Activated CD4-positive, alpha-beta memory T cell treated with anti-CD3 and anti-CD28 coated beads for 36 hours (primary cell): ENCODE measurements at regions not wholly inside any gene's neighbourhood (a gene's known extent, or its start where the extent isn't known, plus 50 kb on each side); places are given as distances from the start of the nearest gene placed in this dataset.
"Not testable (repeated sequence)": the region's sequence is repeated elsewhere in the genome, so short reads cannot be mapped to it uniquely, and the experiment has no call there.

ENCODE experiments used
- CTCF ChIA-PET: fragments of 350-600 bp; sonication (Branson Sonifier 250); formaldehyde crosslinking; loops from one replicate; lab custom pipeline; 2021; ENCODE audit warnings: antibody characterized with exemption, inconsistent platforms; lab: Charles Lee
- POLR2A ChIA-PET: fragments of 350-600 bp; sonication (Branson Sonifier 250); formaldehyde crosslinking; loops from one replicate; lab custom pipeline; 2021; ENCODE audit warnings: antibody characterized with exemption; lab: Charles Lee
- DNase-seq: peaks from one replicate; pipeline ENCODE4 v3.0.0-alpha.2; 2020
- H3K27ac Mint-ChIP-seq: one replicate; pipeline ENCODE4 v1.8.0; 2021; ENCODE audit warnings: mixed read lengths
- H3K27me3 Mint-ChIP-seq: one replicate; pipeline ENCODE4 v1.8.0; 2021; ENCODE audit warnings: mixed read lengths
- H3K36me3 Mint-ChIP-seq: one replicate; pipeline ENCODE4 v1.8.0; 2021; ENCODE audit warnings: mixed read lengths
- H3K4me1 Mint-ChIP-seq: one replicate; pipeline ENCODE4 v1.8.0; 2021; ENCODE audit warnings: low read depth, mixed read lengths
- H3K4me3 Mint-ChIP-seq: one replicate; pipeline ENCODE4 v1.8.0; 2021; ENCODE audit warnings: mild to moderate bottlenecking, mixed read lengths
- H3K9me3 Mint-ChIP-seq: one replicate; pipeline ENCODE4 v1.8.0; 2021; ENCODE audit warnings: mixed read lengths
- intact Hi-C: fragments of 100-400 bp; cut with micrococcal nuclease; formaldehyde crosslinking; loops from one replicate; pipeline ENCODE4 v1.15.1; 2023

DNA sequence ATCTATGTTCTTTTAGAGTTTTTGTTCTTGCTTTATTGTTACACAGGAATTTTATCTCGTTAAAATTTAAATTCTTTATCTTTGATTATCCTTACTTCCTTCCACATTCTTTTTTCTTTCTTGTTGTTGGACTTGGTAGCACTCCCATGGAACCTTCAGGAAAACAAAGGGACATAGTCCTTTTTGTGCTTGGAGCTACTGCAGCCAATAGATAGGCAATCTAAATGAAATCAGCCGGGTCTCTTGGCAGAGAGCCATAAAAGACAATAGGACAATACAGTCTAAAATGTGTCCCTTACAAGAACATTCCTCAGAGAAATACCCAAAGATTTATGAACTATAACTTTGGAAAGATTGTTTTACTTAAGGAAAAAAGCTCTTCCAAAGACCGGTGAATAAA lies 548.1 kb upstream of the C9orf72 start:
- Mint-ChIP-seq H3K4me3 (no peak overlapping the region), H3K36me3 (no peaks in the 10 kb centered on the region), H3K9me3 (no peaks in the 10 kb centered on the region), H3K27ac (no peak overlapping the region), H3K27me3 (no peaks in the 10 kb centered on the region), H3K4me1 (no peaks in the 10 kb centered on the region)
- CTCF ChIA-PET, result no interaction called here
- DNase-seq, result no peak
- intact Hi-C loops, result no loop called here
- POLR2A ChIA-PET, result no interaction called here

DNA sequence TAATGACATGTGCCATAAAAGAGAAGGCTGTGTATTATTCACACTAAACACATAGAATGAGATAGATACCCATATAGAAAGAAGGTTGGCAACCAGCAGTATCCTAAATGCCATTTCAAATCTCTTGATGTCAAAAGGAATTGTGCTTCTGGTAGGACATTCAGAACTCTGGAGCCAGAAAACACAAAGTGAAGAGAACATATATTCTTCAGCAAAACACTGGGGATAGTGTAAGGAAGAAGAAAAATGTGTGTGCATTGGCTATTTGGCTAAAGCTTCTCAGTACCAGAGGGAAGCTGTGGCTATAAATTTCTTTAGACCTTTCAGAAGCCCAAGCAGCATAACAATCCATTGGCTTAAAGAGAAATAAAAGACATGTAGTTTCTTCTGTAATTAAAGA lies 551.6 kb upstream of the C9orf72 start:
- no peak for DNase-seq
- Mint-ChIP-seq H3K27ac (no peak overlapping the region), H3K4me3 (no peak overlapping the region), H3K27me3 (no peaks in the 10 kb centered on the region), H3K9me3 (no peaks in the 10 kb centered on the region), H3K4me1 (no peaks in the 10 kb centered on the region), H3K36me3 (no peaks in the 10 kb centered on the region)
- ChIA-PET CTCF (no interaction called here), POLR2A (no interaction called here)
- intact Hi-C loops, result no loop called here

DNA sequence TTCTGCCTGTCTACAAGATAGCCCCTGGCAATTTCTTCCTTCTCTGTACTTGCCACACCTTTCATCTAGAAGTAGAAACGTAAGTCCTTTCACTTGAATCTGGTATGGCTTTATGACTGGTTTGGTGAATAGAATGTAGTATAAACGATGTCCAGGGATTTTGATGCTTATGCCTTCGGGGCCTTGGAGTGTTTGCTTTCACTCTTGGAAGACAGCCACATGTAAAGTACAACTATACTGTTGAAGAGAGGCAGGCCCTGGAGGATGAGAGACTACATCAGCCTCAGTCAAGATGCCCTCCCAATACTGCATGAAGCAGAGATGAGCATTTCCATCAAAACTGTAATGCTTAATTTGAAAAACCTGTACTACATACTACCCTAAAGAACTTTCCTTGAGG lies 553.8 kb upstream of the C9orf72 start:
- no peaks in the 10 kb centered on the region for H3K36me3 Mint-ChIP-seq
- DNase-seq, result no peak
- POLR2A ChIA-PET, result no interaction called here
- no peaks in the 10 kb centered on the region for H3K9me3 Mint-ChIP-seq
- CTCF ChIA-PET, result no interaction called here
- H3K27ac Mint-ChIP-seq, result no peak overlapping the region
- intact Hi-C loops, result no loop called here
- H3K27me3 Mint-ChIP-seq, result no peaks in the 10 kb centered on the region
- H3K4me1 Mint-ChIP-seq, result no peaks in the 10 kb centered on the region
- H3K4me3 Mint-ChIP-seq, result no peak overlapping the region

DNA sequence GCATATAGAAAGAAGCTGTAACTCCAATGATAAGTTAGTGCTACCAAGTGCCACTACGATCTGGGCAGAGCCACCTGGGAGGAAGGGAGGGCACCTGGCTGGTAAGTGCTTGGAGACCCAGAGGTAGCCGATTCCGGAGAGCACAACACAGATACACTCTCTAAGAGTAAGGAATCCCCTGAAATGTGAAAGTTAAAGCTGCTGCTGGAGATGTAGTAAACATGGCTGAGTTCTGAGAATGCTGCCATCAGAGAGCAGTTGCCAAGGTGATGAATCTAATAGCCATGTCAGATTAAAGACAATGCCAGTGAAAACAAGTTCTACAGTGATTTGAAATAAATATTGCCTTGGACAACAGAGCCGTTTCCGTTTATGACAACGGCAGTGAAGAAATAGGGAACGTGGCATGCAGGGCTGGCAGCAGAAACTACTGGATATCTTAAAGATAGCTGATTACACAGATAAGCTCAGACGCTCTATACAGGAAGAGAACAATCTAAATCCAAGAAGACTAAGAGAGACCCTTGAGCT lies 561.2 kb upstream of the C9orf72 start:
- no peaks in the 10 kb centered on the region for H3K9me3 Mint-ChIP-seq
- ChIA-PET POLR2A (no interaction called here), CTCF (no interaction called here)
- intact Hi-C loops, result no loop called here
- no peaks in the 10 kb centered on the region for H3K4me1 Mint-ChIP-seq
- no peak overlapping the region for H3K4me3 Mint-ChIP-seq
- H3K27me3 Mint-ChIP-seq, result no peaks in the 10 kb centered on the region
- H3K36me3 Mint-ChIP-seq, result no peaks in the 10 kb centered on the region
- H3K27ac Mint-ChIP-seq, result no peak overlapping the region
- no peak for DNase-seq

DNA sequence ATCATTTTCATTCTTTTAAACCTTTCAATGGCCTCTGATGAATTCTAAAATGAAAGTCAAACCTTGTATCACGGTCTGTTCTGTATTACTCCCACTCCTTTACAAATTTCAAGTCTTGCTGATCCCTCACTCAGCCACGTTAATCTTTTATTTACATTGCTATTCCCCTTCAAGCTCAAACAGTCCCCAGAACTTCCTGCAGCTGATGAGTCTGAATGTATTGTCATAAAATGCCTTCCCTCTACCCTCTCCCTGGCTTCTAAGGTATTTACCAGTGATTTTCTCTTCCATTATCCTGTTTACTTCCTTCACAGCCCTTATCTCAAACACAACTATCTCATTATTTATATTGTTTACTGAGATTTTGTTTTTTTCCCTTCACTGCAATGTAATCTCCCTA lies 562.3 kb upstream of the C9orf72 start:
- H3K36me3 Mint-ChIP-seq, result no peaks in the 10 kb centered on the region

DNA sequence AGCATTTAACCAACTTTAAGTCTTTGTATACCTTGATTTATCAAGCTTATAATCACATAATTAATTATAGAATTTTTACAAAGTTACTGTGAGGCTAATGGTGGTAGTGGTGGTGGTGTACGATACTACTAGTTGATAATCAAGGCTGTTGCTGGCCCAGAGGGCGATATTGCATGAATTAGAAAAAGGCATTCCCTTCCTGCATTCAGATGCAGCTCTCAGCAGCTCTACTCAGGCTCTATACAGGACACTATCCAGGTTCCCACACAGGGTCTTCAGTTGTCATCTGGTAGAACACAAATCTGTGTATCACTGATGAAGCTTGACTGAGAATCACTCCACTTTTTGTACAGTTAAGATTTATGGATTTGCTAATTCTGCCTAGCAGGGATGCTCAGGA lies 562.8 kb upstream of the C9orf72 start:
- Mint-ChIP-seq H3K4me1 (no peaks in the 10 kb centered on the region), H3K27ac (no peak overlapping the region), H3K4me3 (no peak overlapping the region), H3K36me3 (no peaks in the 10 kb centered on the region), H3K9me3 (no peaks in the 10 kb centered on the region), H3K27me3 (no peaks in the 10 kb centered on the region)
- intact Hi-C loops, result no loop called here
- no peak for DNase-seq
- ChIA-PET CTCF (no interaction called here), POLR2A (no interaction called here)

More for the DNA sequence above, 562.3 kb upstream of the C9orf72 start:
- intact Hi-C loops, result no loop called here
- POLR2A ChIA-PET, result no interaction called here
- H3K9me3 Mint-ChIP-seq, result no peaks in the 10 kb centered on the region
- no peaks in the 10 kb centered on the region for H3K27me3 Mint-ChIP-seq
- no peak overlapping the region for H3K27ac Mint-ChIP-seq
- no peak overlapping the region for H3K4me3 Mint-ChIP-seq
- DNase-seq, result no peak
- H3K4me1 Mint-ChIP-seq, result no peaks in the 10 kb centered on the region
- CTCF ChIA-PET, result no interaction called here

DNA sequence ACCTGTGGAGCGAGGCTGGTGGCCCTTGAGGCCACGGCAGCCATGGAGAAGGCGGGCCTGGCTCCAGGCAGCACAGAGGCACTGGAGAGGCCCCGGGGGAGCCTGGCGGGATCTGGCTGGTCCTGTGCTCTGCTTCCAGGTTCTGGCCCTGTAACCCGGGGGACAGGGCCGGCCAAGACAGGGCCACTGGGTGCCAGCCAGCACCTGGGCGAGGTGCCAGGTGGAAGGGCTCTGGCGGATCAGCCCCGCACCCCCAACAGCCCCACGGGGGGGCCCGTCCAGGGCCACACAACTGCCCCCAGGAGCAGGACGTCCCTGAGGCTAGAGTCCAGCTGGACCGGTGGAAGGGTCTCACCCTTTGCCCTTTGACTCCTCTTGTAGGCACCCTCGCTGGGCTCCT lies 574.1 kb upstream of the C9orf72 start:
- H3K36me3 Mint-ChIP-seq, intact Hi-C loops, H3K9me3 Mint-ChIP-seq, CTCF ChIA-PET, H3K27ac Mint-ChIP-seq, H3K4me1 Mint-ChIP-seq, H3K27me3 Mint-ChIP-seq, DNase-seq, H3K4me3 Mint-ChIP-seq, POLR2A ChIA-PET: not testable (repeated sequence)

DNA sequence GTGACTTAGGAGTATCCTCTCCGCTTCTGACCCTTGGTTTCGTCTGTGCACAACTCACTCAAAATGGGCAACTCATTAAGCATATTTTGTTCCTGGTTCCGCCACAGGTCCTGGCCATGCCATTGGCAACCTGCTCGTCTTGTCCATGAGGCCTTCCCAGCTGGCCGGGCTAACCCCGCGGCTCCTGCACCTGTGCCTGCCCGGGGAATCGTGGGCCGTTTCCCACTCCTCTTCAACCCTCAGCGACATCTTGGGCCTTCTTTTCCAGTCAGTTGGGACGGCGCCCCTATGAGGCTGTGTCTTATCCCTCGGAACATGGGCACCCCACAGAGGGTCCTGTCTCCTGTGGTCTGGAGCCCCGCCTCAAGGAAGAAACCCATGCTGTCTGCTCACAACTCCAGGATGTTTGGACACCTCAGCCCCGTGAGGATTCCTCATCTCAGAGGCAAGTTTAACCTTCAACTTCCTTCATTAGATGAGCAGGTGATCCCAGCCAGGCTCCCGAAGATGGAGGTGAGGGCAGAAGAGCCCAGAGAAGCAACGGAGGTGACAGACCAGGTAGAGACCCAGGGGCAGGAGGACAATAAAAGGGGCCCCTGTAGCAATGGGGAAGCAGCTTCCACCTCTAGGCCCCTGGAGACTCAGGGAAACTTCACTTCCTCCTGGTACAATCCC lies 574.8 kb upstream of the C9orf72 start:
- H3K36me3 Mint-ChIP-seq, H3K9me3 Mint-ChIP-seq, H3K27me3 Mint-ChIP-seq, DNase-seq, intact Hi-C loops, H3K4me1 Mint-ChIP-seq, POLR2A ChIA-PET, H3K27ac Mint-ChIP-seq, H3K4me3 Mint-ChIP-seq, CTCF ChIA-PET: not testable (repeated sequence)

DNA sequence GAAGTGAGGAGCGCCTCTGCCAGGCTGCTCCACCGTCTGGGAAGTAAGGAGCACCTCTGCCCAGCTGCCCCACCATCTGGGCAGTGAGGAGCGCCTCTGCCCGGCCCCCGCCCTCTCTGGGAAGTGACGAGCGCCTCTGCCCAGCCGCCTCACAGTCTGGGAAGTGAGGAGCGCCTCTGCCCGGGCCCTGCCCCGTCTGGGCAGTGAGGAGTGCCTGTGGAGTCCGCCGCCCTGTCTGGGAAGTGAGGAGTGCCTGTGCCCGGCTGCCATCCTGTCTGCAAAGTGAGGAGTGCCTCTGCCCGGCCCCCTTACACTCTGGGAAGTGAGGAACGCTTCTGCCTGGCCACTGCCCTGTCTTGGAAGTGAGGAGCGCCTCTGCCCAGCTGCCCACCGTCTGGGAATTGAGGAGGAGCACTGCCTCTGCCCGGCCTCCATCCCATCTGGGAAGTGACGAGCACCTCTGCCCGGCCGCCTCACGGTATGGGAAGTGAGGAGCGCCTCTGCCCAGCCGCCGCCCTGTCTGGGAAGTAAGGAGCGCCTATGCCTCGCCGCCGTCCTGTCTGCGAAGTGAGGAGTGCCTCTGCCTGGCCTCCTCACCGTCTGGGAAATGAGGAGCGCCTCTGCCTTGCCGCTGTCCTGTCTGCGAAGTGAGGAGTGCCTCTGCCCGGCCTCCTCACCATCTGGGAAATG lies 576.2 kb upstream of the C9orf72 start:
- POLR2A ChIA-PET, H3K9me3 Mint-ChIP-seq, DNase-seq, H3K27ac Mint-ChIP-seq, intact Hi-C loops, H3K27me3 Mint-ChIP-seq, CTCF ChIA-PET, H3K4me1 Mint-ChIP-seq, H3K4me3 Mint-ChIP-seq, H3K36me3 Mint-ChIP-seq: not testable (repeated sequence)

DNA sequence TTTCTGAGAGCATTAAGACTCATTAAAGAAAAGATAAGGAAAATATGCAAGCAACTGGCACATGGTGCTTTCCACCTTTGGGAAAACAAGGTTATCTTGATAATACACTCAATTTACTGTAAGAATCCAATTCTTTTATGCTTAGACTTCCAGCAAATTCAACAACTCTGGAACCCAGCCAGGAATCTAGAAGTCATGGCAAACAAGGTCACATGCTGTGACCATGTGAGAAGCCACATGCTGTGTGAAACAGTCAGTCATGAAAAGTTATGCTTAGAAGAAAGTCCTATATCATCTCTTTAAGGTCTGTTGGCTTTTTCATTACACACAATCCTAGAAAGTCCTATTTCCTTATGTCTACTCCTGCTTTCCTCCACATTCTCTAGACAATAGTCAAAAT lies 581.8 kb upstream of the C9orf72 start:
- H3K4me3 Mint-ChIP-seq, result no peak overlapping the region
- ChIA-PET CTCF (no interaction called here), POLR2A (no interaction called here)
- no peaks in the 10 kb centered on the region for H3K27me3 Mint-ChIP-seq
- no peak overlapping the region for H3K27ac Mint-ChIP-seq
- H3K9me3 Mint-ChIP-seq, result no peaks in the 10 kb centered on the region
- no peak for DNase-seq
- no peaks in the 10 kb centered on the region for H3K4me1 Mint-ChIP-seq
- intact Hi-C loops, result no loop called here
- H3K36me3 Mint-ChIP-seq, result no peaks in the 10 kb centered on the region

DNA sequence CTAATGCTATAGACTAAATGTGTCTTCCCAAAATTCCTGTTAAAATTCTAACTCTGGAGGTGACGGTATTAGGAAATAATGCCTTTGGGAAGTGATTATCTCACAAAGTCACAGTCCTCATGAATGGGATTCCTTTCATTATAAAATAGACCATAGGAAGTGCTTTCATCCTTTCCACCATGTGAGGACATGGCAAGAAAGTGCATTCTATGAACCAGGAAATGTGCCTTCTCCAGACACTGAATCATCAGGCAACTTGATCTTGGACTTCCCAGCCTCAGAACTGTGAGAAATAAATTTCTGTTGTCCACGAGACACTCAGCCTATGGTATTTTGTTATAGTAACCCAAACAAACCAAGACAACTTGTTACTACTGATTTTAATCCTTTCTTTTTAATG lies 582.4 kb upstream of the C9orf72 start:
- Mint-ChIP-seq H3K27me3 (no peaks in the 10 kb centered on the region), H3K4me1 (no peaks in the 10 kb centered on the region), H3K27ac (no peak overlapping the region), H3K36me3 (no peaks in the 10 kb centered on the region), H3K4me3 (no peak overlapping the region), H3K9me3 (no peaks in the 10 kb centered on the region)
- no peak for DNase-seq
- POLR2A ChIA-PET, result no interaction called here
- intact Hi-C loops, result no loop called here
- CTCF ChIA-PET, result no interaction called here

DNA sequence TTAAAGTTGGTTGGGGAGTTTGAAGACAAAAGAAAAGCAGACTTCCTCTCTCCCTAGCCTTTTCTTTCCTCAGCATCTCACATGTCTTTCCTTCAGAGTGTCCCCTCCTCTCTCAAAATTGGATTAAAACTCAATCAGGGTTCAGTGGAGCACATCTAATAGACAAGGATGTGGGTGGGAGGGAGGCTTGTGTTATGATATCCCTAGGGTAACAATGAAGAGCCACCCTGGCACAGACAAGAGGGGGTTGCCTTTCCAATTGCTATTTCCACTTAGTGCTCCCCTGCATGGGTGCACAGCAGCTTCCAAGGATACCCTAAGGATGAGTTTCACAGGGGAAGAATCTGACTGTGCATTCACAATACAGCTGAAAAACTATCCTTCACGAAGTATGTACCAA lies 585.2 kb upstream of the C9orf72 start:
- DNase-seq, result no peak
- ChIA-PET POLR2A (no interaction called here), CTCF (no interaction called here)
- no peaks in the 10 kb centered on the region for H3K36me3 Mint-ChIP-seq
- intact Hi-C loops, result no loop called here
- no peaks in the 10 kb centered on the region for H3K4me1 Mint-ChIP-seq
- H3K27ac Mint-ChIP-seq, result no peak overlapping the region
- no peaks in the 10 kb centered on the region for H3K27me3 Mint-ChIP-seq
- no peaks in the 10 kb centered on the region for H3K9me3 Mint-ChIP-seq
- H3K4me3 Mint-ChIP-seq, result no peak overlapping the region

DNA sequence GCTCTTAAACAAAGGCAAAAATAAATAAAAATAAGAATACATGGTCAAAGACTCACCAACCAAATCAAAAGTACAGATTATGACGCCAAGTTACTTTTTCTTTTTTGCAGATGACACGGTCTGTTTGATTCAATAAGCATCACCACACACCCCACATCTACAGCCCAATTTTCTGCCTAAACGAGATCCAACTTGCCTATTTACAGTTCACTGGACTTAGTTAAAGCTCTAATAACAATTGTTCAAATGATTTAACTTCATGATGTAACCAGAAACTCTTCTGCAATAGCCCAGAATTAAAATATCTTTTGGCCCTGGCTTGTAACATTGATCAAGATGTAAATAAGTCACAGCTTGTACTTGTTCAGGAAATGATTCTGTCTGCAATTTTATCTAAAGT lies 590.3 kb upstream of the C9orf72 start:
- Mint-ChIP-seq H3K9me3 (no peaks in the 10 kb centered on the region), H3K36me3 (no peaks in the 10 kb centered on the region), H3K27me3 (no peaks in the 10 kb centered on the region), H3K4me1 (no peaks in the 10 kb centered on the region), H3K27ac (no peak overlapping the region), H3K4me3 (no peak overlapping the region)
- intact Hi-C loops, result no loop called here
- POLR2A ChIA-PET, result no interaction called here
- CTCF ChIA-PET, result no interaction called here
- DNase-seq, result no peak
